SKM-1 treated with dmso at 0.1 percent for 144 hours (cell line): ENCODE measurements at regions not wholly inside any gene's neighbourhood (a gene's known extent, or its start where the extent isn't known, plus 50 kb on each side); places are given as distances from the start of the nearest gene placed in this dataset.
"Not testable (repeated sequence)": the region's sequence is repeated elsewhere in the genome, so short reads cannot be mapped to it uniquely, and the experiment has no call there.

Experiments used
- DNase-seq: peaks from one replicate; lab custom pipeline; 2025; ENCODE audit not compliant: unreplicated experiment; lab: John Stamatoyannopoulos, UW

DNA sequence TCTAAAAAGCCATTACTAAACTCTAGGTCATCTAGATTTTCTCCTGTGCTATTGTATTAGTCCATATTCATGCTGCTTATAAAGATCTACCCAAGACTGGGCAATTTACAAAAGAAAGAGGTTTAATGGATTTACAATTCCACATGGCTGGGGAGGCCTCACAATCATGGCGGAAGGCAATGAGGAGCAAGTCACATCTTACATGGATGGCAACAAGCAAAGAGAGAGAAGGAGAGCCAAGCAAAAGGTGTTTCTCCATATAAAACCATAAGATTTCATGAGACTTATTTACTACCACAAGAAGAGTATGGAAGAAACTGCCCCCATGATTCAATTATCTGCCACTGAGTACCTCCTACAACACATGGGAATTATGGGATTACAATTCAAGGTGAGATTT, 69.6 kb upstream of the CCDC6 start:
- DNase-seq = not testable (repeated sequence)

DNA sequence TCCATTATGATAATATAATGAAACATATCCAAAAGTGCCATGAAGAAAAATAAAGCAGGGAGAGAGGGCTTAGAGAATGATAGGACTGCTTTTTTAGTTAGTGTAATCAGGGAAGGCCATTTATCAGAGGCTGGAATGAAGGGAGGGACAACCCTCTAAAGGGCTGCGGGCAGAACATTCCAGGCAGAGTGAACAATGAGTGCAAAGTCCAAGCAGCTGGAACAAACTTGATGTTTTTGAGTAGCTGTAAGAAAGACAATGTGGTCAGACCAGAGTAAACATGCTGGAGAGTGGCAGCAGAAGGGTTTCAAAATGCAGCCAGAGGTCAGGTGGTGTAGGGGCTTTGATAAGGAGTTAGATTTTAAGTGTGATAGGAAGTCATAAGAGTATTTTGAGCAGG, 65.6 kb upstream of the CCDC6 start:
- no peak for DNase-seq

DNA sequence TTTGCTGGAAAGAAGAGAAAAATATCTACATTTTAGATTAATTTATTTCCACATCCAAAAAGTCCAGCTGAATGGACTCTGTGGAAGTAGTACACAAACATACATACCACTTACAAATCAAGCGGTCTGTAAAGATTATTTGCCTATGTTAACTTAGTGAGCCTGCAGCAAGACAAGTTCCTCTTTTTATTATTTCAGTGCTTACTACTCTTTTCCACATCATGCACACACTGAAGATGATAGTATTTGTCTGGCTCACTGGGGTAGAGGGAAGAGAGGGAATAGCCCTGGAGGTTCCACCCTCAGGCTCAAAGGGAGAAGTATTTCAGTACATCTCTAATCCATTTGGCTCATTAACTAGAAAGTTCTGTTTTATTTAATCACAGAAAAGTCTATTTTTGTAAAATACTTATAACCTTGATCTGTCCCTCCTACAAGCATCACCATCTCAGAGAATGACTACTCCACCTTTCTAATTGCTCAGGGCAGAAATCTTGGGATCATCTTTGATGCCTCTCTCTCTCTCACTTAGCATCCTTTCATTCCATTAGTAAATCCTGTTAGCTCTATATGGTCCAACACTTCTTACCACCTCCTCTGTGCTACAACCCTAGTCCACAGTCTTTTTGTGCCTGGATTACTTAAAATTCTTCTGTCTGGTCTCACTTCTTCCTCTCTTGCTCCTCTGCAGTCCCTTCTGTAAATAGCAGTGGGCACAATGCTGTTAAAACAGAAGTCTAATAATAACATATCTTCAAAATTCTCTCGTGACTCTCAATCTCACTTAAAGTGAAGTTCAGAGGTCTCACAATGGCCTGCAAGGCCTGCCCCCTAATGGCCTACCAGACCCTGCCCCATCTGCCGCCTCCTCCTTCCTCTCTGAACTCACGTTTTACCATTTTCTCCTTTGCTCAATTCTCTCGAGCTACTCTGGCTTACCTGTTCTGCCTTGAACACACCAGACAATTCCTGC, 64.3 kb upstream of the CCDC6 start:
- DNase-seq = peak; percentile 50

DNA sequence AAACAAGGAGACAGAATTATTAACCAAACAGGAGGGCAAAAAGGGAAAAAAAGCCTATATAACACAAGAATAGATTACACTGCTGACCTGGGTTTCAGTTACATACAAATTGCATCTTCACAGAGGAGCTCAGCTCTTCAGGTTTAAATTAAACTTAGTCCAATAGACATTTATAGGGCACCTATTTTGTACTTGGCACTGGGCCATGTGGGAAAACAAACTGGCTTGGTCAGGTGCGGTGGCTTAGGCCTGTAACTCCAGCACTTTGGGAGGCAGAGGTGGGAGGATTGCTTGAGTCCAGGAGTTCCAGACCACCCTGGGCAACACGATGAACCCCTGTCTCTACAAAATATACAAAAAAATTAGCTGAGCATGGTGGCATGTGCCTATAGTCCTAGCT, 62.3 kb upstream of the CCDC6 start:
- DNase-seq = no peak

DNA sequence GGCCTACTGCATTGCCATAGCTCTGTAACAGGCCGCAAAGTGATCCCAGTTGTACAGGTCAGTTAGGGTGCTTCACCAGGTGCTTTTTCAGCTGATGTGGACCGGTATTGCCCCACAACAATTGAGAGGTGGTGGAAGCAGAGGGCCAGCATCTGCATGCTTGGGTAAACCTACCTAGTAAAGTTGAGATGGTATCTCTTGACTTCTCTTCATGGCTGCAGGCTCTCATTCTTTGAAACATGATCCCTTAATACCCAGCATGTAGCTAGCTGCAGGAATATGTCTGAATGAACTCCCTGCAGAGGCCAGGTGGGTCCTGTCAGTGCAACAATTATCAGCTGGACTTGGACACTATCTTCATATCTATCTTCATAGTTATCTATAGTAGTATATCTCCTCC, 60.7 kb upstream of the CCDC6 start:
- DNase-seq = no peak

DNA sequence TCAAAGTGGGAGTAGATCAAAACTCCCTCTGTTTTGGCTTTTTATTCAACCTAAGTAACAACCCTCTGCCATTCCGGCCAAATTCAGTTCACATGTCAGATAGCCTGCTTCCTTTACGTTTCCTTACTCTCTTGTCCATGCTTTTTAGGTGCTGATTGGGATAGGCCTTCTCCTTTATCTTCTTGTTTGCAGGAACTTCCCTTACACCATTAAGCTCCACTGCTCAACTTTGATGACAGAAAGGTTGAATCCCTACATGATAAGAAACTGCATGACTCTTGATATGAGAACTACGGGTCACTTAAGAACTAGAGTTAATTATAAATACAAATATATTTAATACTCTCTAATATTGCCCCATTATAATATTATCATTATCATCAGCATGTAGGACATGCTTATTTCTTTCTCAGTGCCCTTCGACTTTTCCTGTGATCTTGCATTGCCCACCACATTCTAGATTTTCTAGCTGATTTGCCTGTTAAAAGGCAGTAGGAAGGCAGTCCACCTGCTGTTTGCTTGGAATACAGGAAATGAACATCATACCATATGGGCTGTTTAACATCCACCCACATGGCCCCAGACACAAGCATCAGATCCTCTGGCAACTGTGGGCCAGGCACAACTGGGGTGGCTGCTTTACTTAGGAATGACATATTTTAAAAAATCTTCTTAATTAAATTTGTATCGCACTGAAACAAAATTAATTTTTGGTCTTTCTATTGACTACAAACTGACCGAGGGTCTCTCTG, 59.7 kb upstream of the CCDC6 start:
- DNase-seq = no peak

DNA sequence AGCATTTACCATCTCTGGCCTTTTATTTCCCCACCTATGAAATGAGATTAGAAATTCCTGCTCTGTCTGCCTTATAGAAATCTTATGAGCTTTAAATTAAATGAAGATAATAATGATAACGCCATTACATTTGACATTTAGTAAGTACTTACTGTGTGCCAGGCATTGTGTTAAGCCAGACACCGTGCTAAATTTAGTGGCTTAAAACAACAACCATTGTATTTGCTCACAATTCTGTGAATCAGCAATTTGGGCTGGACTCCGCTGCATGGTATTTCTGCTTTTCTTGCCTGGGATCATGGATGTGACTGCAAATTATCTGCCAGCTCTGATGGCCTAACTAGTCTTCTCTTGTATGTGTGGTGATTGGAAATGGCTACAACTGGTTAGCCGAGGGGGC, 56.4 kb upstream of the CCDC6 start:
- DNase-seq = no peak

DNA sequence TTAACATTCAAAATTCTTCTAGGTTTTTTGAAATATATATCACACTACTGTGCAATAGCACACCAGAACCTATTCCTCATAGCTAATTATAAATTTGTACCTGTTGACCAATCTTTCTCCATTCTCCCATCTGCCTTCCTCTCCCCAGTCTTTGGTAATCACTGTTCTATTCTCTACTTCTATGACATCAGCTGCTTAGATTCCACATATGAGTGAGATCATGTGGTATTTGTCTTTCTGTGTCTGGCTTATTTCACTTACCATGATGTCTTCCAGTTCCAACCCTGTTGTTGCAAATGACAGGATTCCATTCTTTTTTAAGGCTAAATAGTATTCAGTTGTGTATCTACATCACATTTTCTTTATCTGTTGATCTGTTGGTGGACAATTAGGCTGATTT, 54.4 kb upstream of the CCDC6 start:
- no peak for DNase-seq

DNA sequence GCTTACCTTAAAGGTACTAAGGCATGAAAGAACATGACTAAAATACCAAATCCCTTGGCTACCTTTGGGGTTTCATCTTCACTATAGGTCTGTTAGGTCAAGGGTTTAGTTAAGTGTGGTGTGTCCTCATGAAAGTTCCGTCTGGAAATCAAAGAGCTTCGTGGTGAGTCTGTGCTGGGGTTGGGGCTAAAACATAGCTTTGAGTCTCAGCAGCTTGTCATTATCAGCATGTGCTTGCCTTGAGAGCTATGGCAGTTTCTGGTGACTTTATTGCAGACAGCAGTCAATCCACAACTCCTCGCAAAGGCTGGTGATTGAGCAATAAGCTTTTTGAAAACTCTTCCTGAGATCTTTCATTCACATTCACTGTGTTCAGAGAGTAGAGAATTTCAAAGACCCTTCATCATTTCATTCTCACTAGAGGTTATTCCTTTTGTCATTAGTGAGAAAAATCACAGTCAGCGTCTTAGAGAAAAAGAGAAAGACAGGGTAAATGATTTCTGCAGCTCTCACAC, 53.2 kb upstream of the CCDC6 start:
- no peak for DNase-seq

DNA sequence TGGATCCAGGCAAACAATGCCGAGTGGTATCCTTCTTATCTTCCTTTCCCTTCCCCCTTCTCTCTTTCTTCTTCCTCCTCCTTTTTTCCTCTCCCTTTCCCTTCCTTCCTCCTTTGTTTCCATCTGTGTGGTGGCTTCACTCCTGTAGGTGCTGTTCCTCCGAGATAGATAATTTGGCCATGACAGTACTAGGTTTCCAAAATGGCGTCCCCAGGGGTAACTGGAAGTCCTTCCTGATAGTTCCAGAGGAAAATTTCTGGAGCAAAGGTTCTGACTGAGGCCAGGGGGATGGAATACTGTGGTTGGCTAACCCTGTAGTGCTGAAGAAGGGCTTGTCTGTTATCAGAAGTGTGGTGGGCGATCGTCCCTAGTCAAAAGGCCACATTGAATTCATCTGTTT, 52.5 kb upstream of the CCDC6 start:
- no peak for DNase-seq

DNA sequence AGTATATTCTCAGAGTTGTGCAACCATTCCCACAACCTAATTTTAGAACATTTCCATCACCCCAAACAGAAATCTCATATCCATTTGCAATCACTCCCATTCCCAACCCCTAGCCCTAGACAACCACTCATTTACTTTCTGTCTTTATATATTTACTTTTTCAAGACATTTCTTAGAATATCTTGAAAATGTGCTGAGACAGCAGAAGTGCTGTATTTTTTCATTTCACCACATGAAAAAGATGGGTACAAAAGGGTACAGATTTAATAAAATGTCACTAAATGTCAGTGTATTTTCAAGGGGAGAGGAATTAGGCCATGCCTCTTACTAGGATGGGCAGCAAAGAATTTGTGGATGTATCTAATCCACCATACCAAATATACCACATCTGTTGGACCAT, 51.6 kb upstream of the CCDC6 start:
- DNase-seq = no peak
